HG02623 (cell line): ENCODE measurements at regions not wholly inside any gene's neighbourhood (a gene's known extent, or its start where the extent isn't known, plus 50 kb on each side); places are given as distances from the start of the nearest gene placed in this dataset.

ENCODE experiments used
- ATAC-seq: cut with Tn5 transposase; IDR thresholded peaks from one replicate; pipeline ENCODE4 v1.9.1; 2021; ENCODE audit warnings: moderate library complexity; ENCODE audit not compliant: unreplicated experiment

GRCh38 chr7:46839651-46840050, 742.3 kb downstream of the TNS3 start:
- no peak for ATAC-seq

- ATAC-seq = no peak
These were observed 743.4 kb downstream of the TNS3 start for GRCh38 chr7:46838463-46838862.

GRCh38 chr7:46835556-46835955, 746.4 kb downstream of the TNS3 start:
- no peak for ATAC-seq

GRCh38 chr7:46834921-46835320, 747.0 kb downstream of the TNS3 start:
- no peak for ATAC-seq

GRCh38 chr7:46833197-46833596, 748.7 kb downstream of the TNS3 start:
- no peak for ATAC-seq

GRCh38 chr7:46832136-46832535, 749.8 kb downstream of the TNS3 start:
- no peak for ATAC-seq

- ATAC-seq = no peak
These were observed 762.1 kb downstream of the TNS3 start for GRCh38 chr7:46819819-46820218.

- no peak for ATAC-seq
These were observed 767.2 kb downstream of the TNS3 start for GRCh38 chr7:46814516-46815250.

- no peak for ATAC-seq
These were observed 769.7 kb downstream of the TNS3 start for GRCh38 chr7:46812101-46812675.

GRCh38 chr7:46811529-46811928, 770.4 kb downstream of the TNS3 start:
- ATAC-seq = no peak

GRCh38 chr7:46810986-46811385, 770.9 kb downstream of the TNS3 start:
- no peak for ATAC-seq

- no peak for ATAC-seq
These were observed 772.0 kb downstream of the TNS3 start for GRCh38 chr7:46809886-46810285.

- no peak for ATAC-seq
These were observed 775.1 kb downstream of the TNS3 start for GRCh38 chr7:46806856-46807255.

- ATAC-seq = no peak
These were observed 779.4 kb downstream of the TNS3 start for GRCh38 chr7:46802479-46802878.

GRCh38 chr7:46791188-46791587, 790.7 kb downstream of the TNS3 start:
- ATAC-seq = no peak

- ATAC-seq = no peak
These were observed 794.9 kb downstream of the TNS3 start for GRCh38 chr7:46786995-46787394.

GRCh38 chr7:46786221-46786954, 795.5 kb downstream of the TNS3 start:
- no peak for ATAC-seq

GRCh38 chr7:46784732-46785131, 797.2 kb downstream of the TNS3 start:
- no peak for ATAC-seq

GRCh38 chr7:46781901-46782439, 799.9 kb downstream of the TNS3 start:
- no peak for ATAC-seq

GRCh38 chr7:46776790-46777189, 805.1 kb downstream of the TNS3 start:
- no peak for ATAC-seq

GRCh38 chr7:46775776-46776175, 806.1 kb downstream of the TNS3 start:
- ATAC-seq = no peak

- ATAC-seq = no peak
These were observed 806.9 kb downstream of the TNS3 start for GRCh38 chr7:46775020-46775419.
